HG03354 (cell line): ENCODE measurements at regions not wholly inside any gene's neighbourhood (a gene's known extent, or its start where the extent isn't known, plus 50 kb on each side); places are given as distances from the start of the nearest gene placed in this dataset.

ENCODE experiments used
- ATAC-seq: cut with Tn5 transposase; IDR thresholded peaks from one replicate; pipeline ENCODE4 v1.9.1; 2021; ENCODE audit warnings: mild to moderate bottlenecking; ENCODE audit not compliant: unreplicated experiment, poor library complexity, severe bottlenecking

DNA sequence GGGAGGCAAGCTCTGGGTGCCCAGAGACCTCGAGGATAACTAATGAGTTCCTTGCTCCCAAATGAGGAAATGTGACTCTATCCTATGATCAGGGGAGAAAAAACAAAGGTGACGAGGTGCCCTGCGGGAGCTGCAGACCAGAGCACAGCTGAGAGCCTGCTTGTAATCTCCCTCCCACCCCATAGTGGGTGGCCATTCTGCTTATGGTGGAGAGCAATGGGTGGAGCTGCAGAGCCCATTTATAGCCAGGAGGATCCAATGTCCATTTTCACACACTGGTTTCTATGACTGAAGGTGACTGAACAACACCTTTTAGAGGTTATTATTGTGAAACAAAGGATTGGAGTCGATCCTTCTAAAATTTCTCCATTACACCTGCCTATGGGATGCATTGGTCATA lies 153.3 kb downstream of the COL6A3 start:
- no peak for ATAC-seq

DNA sequence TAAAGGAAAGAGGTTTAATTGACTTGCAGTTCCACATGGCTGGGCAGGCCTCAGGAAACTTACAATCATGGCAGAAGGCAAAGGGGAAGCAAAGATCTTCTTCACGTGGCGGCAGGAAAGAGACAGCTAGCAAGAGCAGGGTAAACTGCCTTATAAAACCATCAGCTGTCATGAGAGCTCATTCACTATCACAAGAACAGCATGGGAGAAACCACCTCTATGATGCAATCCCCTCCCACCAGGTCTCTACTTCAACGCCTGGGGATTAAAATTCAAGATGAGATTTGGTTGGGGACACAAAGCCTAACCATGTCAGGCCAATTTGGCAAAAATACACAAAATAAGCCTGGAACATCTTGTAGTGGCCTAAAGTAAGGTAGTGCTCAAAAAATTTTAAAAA lies 152.6 kb downstream of the COL6A3 start:
- no peak for ATAC-seq

DNA sequence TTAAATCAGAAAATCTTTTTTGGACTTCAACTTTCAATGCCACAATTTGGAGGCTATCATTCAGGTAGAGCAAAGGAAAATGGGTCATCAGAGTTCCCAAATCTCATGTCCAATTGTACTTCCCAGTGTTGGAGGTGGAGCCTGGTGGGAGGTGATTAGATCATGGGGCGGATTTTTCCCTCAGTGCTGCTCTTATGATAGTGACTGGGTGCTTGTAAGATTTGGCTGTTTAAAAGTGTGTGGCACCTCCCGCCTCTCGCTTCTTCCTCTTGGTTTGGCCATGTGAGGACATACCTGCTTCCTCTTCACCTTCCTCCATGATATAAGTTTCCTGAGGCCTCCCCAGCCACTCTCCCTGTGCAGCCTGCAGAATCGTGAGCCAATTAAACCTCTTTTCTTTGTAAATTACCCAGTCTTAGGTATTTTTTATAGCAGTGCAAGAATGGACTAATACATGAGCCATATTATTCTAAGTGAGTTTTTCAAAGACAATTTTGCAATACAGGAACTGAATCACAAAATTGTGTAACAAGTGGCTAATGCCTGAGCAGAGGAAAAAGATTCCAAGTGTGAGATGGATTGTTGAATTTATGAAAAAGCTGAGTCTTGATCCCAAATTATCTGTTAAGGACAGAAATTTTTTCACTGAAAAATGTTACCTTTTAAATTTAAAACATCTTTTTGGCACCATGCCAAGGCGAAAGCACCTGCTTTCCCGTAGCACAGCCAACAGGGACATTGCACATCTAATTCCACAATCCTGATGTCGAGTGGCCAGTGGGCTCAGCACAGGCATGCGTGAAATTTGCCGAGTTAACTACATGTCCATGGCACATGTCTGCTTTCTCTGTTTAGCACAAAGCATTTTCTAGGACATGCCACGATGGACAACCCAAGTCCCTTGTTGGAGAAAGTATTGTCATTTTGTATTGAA lies 150.9 kb downstream of the COL6A3 start:
- no peak for ATAC-seq

DNA sequence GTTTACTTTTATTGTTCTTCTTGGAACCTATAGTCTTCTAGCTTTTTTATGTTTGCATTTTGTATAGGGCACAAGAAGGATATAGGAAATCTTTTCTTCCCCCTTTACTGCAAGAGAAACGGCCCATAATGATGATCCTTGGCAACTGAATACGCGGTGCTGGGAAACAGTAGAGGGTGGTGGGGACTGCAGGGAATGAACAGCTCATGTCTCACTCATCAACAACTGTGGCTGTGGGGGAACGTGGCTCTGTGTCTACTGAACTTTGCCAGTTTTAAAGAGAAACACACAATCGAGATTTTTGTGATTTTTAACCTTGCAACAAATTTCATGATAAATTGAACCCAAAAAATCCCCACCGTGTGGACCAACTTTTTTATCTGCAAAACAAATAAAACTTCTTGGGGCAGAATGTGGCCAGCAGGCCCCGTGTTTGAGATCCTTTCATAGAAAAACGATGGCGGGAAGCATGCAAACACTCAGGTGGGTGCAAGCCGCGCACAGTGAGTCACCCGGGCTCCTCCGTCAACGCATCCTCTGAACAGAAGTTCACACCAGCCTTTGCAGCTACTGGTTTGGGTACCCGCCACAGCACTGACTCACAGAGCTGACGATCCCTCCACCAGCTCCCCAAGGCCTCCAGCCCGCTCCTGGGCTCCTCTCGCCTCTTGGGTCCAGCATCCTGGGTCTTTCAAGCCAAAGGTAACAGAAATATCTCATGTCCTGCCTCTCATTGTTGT lies 149.3 kb downstream of the COL6A3 start:
- ATAC-seq, result no peak

DNA sequence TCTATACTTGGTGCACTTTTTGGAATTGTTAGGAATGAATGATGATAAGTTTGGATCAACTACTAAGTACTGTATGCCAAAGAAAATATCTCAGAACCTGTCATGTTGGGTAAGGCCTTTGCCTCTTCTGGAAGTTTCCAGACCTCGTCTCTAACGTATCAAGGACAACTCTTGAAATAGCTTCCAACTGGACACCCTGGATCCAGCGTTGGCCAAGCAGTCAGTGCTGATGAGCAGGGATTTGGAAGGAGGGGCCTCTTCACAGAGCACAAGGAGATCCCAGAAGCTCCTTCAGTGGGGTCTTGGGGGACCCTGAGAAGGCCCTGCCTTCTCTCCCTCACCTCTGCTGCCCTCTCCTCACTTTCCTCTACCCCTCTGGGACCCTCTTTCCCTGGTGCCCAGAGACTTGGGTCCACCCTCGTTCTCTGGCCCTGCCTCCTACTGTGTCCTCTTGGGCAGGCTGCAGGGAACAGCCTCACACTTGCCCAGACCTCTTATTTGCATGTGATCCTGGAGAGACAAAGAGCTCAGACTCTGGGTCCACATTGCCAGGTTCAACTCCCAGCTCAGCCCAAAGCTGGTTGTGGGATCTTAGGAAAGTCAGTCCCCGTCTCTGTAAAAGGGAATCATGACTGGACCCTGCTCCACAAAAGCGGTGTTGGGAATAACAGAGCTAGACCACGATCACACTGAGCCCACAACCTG lies 145.8 kb downstream of the COL6A3 start:
- no peak for ATAC-seq

DNA sequence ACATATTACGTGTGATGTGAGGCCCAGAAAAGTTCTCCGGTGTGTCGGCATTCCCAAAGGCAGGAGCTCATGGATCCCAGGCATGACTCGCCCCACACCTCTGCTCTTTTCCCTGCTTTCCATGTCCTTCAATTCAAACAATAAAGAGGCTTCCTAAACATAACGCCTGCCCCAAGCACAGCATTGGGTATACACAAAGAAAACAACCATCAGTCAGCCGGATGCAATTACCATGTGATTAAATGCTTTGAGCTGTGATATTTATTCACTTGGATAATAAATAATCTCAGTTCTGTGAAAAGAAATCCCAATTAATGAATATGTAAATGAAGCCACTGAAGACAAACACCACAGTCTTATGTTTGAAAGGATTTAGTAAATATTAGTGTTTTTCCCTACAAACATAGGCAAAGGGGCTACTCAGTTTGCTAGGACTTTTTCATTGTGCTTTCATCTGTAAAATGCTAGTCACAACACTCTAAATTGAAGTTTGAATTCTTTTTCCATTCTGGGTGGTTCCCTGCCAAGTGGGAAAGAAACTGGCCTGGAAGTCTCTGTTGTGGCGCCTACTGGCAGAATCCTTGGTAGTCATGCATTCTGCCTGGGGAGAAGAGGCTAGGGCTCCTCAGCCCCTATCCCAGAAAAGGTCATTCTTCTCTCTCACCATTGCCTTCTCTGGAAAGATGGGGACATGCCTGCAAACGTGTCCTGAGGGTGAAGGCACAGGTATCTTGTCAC lies 144.7 kb downstream of the COL6A3 start:
- ATAC-seq, result no peak

DNA sequence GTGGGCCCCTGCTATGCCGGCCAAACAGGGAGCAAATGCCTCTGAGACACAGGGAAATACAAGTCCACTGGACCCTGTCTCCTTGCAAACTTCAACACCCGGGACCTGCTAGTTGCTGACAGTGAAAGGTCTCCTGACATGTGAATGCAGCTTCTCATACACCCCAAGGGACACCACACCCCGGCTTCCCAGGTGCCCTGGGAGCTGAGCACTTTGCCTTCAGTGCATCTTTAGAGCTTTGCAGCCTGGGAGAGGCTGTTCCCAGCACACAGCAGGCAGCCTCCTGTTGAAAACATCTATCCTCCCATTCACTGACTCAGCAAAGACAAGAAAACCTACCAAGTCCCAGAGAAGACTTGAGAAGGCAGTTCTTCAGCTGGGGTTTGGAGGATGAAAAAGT lies 143.4 kb downstream of the COL6A3 start:
- ATAC-seq, result no peak

DNA sequence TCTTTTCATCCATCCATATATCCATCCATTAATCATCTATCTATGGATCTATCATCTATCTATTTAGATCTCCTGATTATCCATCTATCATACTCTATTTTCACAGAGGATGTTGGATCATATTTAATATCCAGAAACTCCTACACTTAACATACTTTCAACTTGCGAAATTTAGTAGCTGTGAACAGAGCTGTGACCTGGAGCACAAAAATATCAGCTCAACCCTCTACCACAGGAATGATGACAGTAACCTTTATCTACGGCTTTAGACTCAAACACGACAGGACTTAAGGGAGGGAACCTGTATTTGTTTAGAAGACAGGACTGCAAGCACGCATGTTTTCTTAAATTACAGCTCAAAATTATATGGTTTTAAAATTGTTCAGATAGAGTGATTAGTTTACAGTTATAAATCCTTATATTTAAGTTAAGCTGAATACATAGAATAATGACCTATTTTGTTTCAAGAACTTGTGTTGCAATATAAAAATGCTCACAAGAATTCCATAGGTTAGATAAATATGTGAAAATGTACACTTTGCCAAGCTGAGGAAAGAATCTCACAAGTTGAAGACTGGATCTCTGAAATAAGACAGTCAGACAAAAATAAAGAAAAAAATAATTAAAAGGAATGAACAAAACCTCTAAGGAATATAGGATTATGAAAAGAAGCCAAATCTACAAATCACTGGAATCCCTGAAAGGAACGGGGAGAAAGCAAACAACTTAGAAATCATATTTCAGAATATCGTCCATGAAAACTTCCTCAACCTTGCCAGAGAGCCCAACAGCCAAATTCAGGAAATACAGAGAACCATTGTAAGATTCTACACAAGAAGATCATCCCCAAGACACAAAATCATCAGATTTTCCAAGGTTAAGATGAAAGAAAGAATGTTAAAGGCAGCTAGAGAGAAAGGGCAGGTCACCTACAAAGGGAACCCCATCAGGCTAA lies 142.0 kb downstream of the COL6A3 start:
- no peak for ATAC-seq
